AG04450 (cell line): ENCODE measurements at regions not wholly inside any gene's neighbourhood (a gene's known extent, or its start where the extent isn't known, plus 50 kb on each side); places are given as distances from the start of the nearest gene placed in this dataset.

Experiments
- CTCF ChIA-PET: fragments of 300-600, 350-600 bp; formaldehyde crosslinking; extraction: SDS; loops from one replicate; lab custom pipeline; 2022; ENCODE audit warnings: antibody characterized with exemption, inconsistent platforms; lab: Charles Lee
- POLR2A ChIA-PET: fragments of 350-600 bp; formaldehyde crosslinking; extraction: SDS; loops from one replicate; lab custom pipeline; 2021; ENCODE audit warnings: antibody characterized with exemption, inconsistent platforms; lab: Yijun Ruan, JAX
- DNase-seq: peaks from one replicate; pipeline ENCODE4 v3.0.0-alpha.2; 2011; ENCODE audit warnings: low read depth, low spot score
- H3K27ac ChIP-seq: one replicate; pipeline ENCODE4 v1.5.1; 2012; ENCODE audit warnings: low read depth, low read length, control low read depth
- H3K27me3 ChIP-seq: one replicate; pipeline ENCODE4 v1.6.0; 2012; ENCODE audit warnings: low read length; ENCODE audit not compliant: control insufficient read depth, insufficient read depth
- H3K4me3 ChIP-seq: 2 replicates; pipeline ENCODE4 v1.5.1; 2011; ENCODE audit warnings: mild to moderate bottlenecking, low read depth, low read length, control low read depth
- H3K9me3 ChIP-seq: 2 replicates; pipeline ENCODE4 v1.5.1; 2012; ENCODE audit warnings: low read length; ENCODE audit not compliant: control insufficient read depth, insufficient read depth
- TF ChIP-seq, protein P1 (sequence below): IDR thresholded peaks from 2 replicates; pipeline ENCODE4 v1.5.1; 2011; ENCODE audit warnings: low read depth, low read length, control low read depth, inconsistent platforms

DNA sequence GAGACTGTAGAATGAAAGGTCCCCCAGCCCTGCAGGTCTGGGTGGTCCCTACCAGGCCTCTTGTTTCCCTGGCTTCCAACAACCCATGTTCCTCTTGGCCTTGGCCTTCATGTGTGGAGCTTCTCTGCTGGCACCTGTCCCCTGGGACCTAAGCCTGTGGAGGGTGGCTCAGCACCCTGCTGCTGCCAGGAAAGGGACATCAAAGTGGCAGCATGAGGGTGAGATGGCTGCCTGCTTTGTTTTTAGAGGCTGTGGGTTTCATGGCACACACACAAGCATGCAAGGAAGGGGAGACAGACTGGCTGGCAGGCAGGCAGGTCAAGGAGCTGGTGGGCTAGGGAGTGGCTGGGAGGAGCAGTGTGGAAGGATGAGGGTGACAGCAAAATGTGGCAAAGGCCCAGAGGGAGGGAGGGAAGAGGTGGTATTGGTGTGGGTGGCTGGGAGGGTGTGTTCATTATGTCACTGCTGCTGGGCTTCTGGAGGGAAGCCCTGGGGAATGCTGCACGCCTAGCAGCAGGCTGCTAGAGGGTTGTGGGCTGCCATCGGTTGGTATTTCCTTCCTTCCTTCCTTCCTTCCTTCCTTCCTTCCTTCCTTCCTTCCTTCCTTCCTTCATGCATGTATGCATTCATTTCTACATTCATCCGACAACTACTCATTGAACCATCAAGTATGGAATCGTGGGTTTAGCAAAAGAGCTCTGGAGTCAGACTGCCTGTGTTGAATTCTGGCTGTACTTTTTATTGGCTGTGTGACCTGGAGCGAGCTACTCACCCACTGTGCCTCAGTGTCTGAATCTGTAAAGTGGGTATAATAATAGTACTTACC, 128.7 kb upstream of the PJA1 start:
- H3K9me3 ChIP-seq, result no peaks in the 10 kb centered on the region
- TF ChIP-seq, protein P1, sequence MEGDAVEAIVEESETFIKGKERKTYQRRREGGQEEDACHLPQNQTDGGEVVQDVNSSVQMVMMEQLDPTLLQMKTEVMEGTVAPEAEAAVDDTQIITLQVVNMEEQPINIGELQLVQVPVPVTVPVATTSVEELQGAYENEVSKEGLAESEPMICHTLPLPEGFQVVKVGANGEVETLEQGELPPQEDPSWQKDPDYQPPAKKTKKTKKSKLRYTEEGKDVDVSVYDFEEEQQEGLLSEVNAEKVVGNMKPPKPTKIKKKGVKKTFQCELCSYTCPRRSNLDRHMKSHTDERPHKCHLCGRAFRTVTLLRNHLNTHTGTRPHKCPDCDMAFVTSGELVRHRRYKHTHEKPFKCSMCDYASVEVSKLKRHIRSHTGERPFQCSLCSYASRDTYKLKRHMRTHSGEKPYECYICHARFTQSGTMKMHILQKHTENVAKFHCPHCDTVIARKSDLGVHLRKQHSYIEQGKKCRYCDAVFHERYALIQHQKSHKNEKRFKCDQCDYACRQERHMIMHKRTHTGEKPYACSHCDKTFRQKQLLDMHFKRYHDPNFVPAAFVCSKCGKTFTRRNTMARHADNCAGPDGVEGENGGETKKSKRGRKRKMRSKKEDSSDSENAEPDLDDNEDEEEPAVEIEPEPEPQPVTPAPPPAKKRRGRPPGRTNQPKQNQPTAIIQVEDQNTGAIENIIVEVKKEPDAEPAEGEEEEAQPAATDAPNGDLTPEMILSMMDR, result no peak

DNA sequence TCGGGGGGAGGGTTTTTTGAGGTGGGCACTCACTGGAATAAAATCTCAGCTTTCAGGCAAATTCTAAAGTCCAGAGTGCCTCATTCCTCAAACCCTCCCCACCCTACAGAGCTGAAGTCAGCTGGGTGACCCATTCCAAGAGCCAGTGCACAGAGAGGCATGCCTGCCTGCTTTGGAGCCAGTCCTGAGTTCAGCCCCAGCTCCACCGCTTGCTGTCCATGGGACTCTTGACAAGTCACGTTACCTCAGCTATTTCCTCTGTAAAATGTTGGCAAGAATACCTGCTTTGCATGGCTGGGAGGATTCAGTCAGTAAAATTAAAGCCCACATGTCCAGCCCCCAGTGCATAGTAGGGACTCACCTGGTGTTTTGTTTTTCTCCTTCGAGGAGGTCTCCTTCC, 125.9 kb upstream of the PJA1 start:
- CTCF ChIA-PET, result no interaction called here
- peaks cover 3% of the 10 kb centered on the region for H3K27me3 ChIP-seq
- no peaks in the 10 kb centered on the region for H3K9me3 ChIP-seq
- H3K27ac ChIP-seq, result no peak overlapping the region
- H3K4me3 ChIP-seq, result no peak overlapping the region
- no peak for DNase-seq
- POLR2A ChIA-PET, result no interaction called here
- TF ChIP-seq, protein P1, result no peak

More for the DNA sequence above, 128.7 kb upstream of the PJA1 start:
- POLR2A ChIA-PET, result interaction anchor here (0.6 kb wide), 1 partner anchor 60 kb away, joined by 5 read pairs; no protein-coding TSS in a partner anchor
- Histone ChIP-seq H3K27ac (no peak overlapping the region), H3K4me3 (no peak overlapping the region), H3K27me3 (peaks cover 3% of the 10 kb centered on the region)
- DNase-seq, result no peak
- CTCF ChIA-PET, result interaction anchor here (1.2 kb wide), 1 partner anchor 466 kb away, joined by 3 read pairs; no protein-coding TSS in a partner anchor

GRCh38 chrX:69290292-69290691, 125.0 kb upstream of the PJA1 start:
- Histone ChIP-seq H3K27ac (no peak overlapping the region), H3K9me3 (no peaks in the 10 kb centered on the region), H3K27me3 (peaks cover 3% of the 10 kb centered on the region), H3K4me3 (no peak overlapping the region)
- ChIA-PET POLR2A (no interaction called here), CTCF (interaction anchor here (0.6 kb wide), 1 partner anchor 459 kb away, joined by 4 read pairs; no protein-coding TSS in a partner anchor)
- TF ChIP-seq, protein P1, result no peak
- no peak for DNase-seq

DNA sequence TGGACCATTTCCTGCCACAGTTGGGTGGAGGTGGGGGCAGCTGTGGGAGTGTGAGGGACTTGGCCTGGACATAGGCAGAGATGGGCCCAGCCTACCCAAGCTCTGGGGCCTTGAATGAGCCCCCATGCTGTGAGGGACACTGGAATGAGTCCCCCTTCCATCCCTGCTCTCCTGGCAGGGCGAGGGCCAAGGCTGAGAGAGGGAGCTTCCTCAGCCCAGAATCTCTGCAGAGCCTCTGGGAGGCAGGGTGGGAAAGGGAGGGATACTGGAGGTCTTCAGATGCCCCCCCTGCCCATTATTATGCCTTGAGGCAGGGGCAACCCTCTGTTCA, 124.5 kb upstream of the PJA1 start:
- ChIA-PET CTCF (interaction anchor here (0.6 to 1.6 kb wide), 4 partner anchors 98 to 557 kb away, joined by 4 to 5 read pairs (median 4); no protein-coding TSS in a partner anchor), POLR2A (no interaction called here)
- H3K27me3 ChIP-seq, result peaks cover 3% of the 10 kb centered on the region

More for the DNA sequence above, 124.5 kb upstream of the PJA1 start:
- H3K4me3 ChIP-seq, result no peak overlapping the region
- TF ChIP-seq, protein P1, result no peak
- H3K9me3 ChIP-seq, result no peaks in the 10 kb centered on the region
- no peak for DNase-seq
- H3K27ac ChIP-seq, result no peak overlapping the region
